Stomach (tissue), 4 donors: ENCODE measurements at regions not wholly inside any gene's neighbourhood (a gene's known extent, or its start where the extent isn't known, plus 50 kb on each side); places are given as distances from the start of the nearest gene placed in this dataset.

Experiments used
- POLR2A ChIP-seq, 4 donors: fragments of 450-650 bp; IDR thresholded peaks; one replicate each; pipeline ENCODE4 v1.6.1; 2016; ENCODE audit warnings: antibody characterized with exemption in 4 of 4, control low read depth in 2 of 4, mild to moderate bottlenecking in 1 of 4, moderate library complexity in 1 of 4
- TF ChIP-seq, protein P1 (sequence below), 7 experiments: fragments of 450-650 bp in 4 of 7; fragments of 200-600 bp in 3 of 7; sonication (generic) in 3 of 7; IDR thresholded peaks; one replicate each; pipeline ENCODE4 v1.5.1; 2016 to 2019; ENCODE audit warnings: antibody characterized with exemption in 7 of 7, control low read depth in 2 of 7, mild to moderate bottlenecking in 1 of 7

DNA sequence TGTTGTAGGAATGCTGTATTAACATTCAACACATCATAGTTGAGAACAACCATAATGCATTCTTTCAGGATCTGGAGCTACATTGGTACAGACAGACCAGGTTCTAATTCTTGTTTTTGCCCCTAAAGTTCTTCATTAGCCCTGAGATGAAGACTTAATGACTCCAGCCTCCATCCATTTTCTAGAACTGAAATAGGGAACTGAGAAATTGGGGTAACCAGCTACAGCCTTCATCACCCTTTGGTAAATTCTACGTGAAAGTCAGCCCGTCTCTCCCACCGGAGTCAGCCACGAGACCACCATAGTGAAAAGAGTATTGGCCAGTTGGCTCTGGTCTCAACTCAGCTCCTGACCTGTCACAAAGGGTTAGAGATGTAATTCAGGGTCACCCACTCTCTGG, 164.0 kb downstream of the NUAK1 start:
- no peak for TF ChIP-seq POLR2A (IDR thresholded peaks at IDR 0.05)
- TF ChIP-seq, protein P1, sequence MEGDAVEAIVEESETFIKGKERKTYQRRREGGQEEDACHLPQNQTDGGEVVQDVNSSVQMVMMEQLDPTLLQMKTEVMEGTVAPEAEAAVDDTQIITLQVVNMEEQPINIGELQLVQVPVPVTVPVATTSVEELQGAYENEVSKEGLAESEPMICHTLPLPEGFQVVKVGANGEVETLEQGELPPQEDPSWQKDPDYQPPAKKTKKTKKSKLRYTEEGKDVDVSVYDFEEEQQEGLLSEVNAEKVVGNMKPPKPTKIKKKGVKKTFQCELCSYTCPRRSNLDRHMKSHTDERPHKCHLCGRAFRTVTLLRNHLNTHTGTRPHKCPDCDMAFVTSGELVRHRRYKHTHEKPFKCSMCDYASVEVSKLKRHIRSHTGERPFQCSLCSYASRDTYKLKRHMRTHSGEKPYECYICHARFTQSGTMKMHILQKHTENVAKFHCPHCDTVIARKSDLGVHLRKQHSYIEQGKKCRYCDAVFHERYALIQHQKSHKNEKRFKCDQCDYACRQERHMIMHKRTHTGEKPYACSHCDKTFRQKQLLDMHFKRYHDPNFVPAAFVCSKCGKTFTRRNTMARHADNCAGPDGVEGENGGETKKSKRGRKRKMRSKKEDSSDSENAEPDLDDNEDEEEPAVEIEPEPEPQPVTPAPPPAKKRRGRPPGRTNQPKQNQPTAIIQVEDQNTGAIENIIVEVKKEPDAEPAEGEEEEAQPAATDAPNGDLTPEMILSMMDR (IDR thresholded peaks at IDR 0.05), result no peak
